Activated CD8-positive, alpha-beta memory T cell treated with anti-CD3 and anti-CD28 coated beads, Interleukin-2, amount 50 U/mL, for 24 hours (primary cell): ENCODE measurements at regions not wholly inside any gene's neighbourhood (a gene's known extent, or its start where the extent isn't known, plus 50 kb on each side); places are given as distances from the start of the nearest gene placed in this dataset.

ENCODE experiments used
- DNase-seq: peaks from one replicate; pipeline ENCODE4 v3.0.0-alpha.2; 2020; ENCODE audit errors: extremely low read depth

DNA sequence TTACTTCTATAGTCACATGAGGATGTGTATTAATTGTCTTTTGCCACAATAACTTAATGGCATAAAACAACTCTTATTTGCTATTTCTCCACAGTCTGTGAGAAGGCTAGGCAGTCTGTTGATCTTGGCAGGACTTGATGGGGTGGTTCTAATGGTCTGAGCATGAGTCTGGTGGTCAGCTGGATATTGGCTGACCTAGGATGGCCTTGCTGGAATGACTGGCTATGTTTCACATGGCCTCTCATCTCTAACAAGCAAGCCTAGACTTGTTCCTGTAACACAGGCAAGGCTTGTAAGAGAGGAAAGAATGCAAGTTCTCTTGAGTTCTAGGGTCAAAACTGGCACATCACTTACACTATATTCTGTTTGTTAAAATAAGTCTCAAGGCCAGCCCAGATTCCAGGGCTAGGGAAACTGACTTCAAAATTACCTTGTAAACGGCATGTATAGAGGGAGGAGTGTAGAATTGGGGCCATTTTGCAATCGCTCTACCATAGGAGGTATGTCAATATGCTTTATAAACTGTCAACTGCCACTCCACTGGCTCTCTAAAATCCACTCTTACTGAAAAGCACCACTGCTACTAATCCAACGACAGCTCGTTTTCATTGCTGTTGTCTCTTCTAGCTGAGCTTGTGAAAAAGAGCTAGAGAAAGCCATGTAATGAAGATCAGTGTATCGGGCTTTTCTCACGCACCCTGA lies 325.0 kb upstream of the PKDCC start:
- DNase-seq: no peak

DNA sequence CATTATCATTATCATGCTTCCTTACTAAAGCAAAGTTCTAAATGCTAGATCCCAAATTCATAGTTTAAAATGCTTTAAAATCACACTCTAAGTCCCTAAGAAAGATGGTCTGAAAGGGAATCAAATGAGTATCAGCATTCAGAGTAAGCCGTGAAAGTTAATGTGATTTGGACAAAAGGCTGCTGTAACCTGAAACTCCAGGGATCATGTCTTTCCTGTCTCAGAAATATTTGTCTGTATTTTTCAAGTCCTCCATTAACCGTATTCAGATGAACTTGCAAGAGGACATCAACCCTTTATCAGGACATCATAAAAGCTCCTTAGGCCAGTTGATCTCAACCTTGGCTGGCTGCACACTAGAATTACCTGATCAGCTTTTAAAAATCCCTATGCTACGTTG lies 324.3 kb upstream of the PKDCC start:
- DNase-seq: no peak

DNA sequence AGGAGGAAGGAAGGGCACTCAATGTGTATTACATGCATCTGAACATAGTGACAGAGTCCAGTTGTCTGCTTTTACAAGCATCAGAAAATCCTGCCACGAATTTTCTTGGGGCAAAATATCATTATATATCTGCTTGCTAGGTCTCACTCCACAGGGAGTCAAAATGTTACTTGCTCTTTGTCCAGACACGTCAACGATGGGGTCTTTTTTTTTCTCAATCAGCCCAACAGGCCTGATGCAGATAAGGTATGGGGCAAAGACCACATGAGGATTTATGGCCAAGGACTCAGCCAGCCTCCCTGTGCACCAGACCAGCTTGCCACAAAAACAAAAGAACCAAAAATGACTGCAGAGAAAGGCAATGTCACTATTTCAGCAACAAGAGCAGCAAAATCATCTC lies 323.4 kb upstream of the PKDCC start:
- no peak for DNase-seq

DNA sequence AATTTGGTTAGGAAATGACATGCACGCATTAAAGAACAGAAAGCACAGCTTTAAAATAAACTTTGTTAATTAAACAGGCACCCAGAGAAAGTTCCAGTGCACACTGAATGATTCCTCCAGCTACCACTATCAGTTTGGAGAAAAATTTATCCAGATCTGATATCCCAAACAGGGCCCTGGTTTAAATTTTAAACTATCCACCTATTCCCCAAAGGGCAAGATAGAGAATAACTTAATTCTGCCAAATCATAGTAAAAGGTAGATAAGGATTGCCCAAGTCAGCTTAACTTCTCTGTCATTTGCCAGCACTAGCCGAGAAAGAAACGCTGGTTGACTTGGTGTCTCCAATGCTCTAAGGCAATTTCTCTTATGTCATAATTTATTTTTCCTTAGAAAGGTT lies 321.9 kb upstream of the PKDCC start:
- no peak for DNase-seq

DNA sequence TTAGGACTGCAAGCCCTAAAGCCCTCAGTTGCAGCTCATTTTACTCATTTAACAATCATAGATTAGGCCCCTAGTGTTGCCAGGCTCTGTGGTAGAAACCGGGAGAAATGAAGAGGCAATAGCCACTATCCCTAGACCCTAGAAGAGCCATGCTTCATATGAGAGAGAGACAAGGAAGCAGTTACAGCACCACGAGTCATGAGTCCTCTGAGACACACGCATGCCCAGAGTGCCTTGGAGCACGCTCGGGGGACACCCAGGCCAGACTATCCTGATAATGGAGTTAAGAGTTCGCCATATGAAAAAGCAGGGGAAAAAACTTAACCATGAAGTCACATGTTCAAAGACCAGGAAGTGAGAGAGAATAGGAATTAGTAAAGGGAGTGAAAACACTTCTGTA lies 321.5 kb upstream of the PKDCC start:
- DNase-seq: no peak

DNA sequence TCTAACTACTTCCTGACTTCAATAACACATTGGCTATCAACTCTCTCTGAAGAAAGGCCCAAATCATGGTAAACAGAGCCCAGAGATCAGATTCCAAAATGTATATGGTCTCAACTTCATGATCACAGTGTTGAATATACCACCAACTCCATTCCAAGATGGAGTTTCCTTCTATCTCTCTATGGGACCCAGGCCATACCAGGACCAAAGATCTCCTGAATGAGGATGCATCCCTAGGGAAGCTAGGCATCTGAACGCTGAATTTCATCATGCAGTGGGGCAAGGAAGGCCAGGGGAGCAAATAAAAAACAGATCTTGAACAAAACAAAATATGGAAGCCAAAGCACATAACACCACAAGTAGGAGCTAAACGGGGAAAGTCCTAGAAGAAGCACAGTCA lies 320.7 kb upstream of the PKDCC start:
- DNase-seq: no peak

DNA sequence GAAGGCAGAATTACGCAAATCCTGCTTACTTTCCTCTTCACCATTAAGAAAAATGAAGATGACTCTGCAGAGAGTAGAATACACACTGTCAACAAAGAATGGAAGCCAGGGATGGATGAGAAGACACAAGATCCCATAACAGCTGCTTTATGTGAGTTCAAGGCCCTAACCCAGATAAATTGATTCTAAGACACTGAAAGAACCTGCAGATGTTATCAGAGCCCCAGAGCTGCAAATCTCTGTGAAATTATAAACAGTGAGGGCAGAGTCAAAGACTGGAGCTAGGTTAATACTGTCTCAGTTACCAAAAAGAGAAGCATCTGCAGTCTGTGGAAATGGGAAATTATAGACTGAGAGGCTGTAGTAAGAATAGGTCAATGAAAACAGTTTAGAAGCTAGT lies 320.1 kb upstream of the PKDCC start:
- no peak for DNase-seq

DNA sequence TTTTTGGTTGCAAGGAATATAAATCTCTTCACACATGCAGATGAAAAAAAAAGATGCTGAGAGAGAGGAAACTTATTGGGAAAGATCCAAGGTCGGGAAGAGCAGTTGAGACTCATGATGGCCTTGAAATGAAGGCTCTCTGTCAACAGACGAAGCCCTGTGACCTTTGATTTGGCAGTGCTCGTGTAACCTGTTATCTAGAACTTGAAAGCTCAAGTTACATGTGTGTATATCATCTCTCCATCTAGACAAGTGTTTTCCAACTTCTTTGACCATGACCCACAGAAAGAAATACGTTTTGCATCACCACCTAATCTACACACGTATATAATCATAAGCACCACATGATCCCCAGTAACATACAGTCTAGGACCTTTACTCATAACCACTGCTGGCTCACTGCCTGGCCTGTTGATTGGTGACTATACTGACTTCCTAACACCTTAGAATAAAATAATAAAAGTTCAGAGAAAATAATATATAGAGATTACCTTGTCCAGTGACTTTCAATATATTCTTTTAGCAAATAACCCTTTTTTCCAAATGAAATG lies 319.0 kb upstream of the PKDCC start:
- no peak for DNase-seq

DNA sequence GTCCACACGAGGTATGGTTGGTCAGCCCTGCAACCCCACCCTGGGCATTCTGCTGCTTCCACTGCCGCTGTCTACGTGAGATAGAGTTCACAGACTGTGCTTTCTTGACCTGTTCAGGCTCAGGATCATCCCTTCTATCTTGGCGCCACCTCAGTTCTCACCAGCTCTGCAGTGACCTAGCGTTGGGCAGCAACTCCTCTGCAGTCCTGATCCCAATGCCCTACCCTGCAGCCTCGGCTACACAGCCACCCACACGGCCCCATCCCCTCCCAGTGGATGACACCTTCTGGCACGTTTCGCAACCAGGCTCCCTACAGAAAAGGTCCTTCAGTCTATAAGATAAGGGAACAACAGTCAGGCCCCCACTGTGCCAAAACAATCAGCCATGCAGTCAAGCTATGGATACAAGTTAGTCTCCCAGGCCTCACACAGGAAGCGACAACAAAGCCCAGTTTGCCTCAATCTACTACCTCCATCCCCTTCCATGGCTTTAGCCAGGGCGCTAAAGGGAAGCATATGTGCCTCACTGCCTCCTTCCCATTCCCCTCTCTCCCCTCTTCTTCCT lies 317.9 kb upstream of the PKDCC start:
- no peak for DNase-seq

DNA sequence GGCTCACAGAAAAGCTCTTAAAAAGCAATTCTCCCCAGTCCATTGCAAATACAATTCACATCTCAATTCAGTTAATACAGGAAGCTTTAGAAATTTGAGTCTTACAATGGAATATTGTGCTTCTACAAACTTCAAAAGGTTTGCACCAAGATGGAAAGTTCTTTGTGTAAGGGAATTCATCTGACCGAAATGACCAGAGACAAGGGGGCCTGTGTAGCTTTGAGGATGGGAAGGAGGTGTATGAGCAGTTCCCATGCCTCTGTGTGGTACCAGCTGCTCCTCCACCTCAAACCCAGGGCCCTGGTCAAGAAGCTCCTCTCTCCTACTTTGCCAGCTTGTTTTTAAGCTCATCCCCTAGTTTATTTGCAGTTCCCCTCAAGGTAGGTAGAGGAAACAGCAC lies 312.8 kb upstream of the PKDCC start:
- no peak for DNase-seq

DNA sequence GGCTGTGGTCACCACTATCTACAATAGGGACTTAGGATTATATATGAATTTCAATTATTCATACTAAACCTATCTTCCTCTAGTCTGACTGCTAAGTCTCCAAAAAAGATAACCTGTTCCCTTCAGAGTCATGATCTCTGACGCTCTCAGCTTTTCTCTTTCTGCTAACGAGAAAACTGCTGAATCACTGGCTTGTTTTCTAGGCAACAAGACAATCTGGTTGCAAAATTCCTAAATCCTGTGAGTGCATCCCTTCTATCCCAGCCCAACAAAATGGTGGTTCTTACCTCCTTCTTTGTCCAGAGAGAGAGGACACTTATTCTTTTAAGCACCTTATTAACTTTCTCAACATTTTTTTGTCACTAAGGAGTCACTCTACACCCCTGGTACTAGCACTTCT lies 312.3 kb upstream of the PKDCC start:
- DNase-seq: no peak

DNA sequence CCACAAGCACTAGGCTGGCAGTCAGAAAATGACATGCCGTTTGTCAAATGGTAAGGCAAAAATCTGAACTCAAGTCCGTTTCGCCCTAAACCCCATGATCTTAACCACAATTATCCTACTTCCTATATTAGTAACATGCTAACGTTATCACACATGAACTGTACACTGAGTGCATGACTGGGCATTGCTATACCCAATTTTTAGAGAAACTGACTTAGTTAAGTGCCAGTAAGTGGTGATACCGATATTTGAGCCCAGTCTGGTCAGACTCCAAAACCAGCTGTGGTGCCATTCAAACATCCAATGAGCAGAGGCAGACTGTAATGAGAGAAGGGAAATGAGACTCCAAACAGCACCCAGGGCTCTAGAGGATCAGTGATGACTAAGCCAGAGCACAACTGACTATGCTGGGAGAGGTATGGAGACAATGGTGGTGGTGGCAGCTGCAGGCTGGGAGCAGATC lies 311.7 kb upstream of the PKDCC start:
- DNase-seq: no peak

DNA sequence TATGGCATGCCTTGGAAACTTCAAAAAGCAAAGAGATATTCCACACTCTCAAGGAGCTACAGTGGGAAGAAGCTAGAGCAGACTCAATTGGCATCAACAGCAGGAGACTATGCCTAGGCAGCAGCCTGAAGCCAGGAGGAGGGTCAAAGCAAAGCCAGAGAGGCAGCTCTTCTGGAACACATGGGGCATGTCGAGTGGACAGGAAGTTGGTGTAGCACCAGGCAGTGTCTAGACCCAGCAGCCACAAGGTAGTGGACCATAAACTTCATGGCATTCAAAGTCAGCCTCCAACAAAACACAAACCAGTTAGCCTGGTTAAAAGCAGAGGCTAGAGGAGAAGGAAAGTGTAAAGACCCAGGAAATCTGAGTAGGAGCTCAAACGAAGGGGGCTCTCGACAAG lies 311.2 kb upstream of the PKDCC start:
- no peak for DNase-seq

DNA sequence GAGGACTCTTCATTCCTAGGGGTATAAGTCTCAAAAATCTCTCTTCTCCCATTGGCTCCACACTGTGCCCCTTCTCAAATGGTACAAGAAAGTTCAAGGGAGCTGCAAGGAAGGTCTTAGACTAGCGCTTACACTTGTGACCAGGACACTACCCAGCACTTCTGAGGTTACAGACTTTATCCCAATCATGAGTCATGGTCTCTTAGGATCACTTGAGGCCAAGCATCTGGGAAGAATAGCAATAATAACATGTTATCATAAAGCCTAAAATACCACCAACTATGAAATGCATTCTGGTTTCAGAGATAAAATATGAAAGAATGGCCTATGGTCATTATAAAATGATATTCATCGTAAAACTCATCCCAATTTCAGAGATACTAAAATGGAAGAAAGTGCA lies 309.9 kb upstream of the PKDCC start:
- DNase-seq: no peak

DNA sequence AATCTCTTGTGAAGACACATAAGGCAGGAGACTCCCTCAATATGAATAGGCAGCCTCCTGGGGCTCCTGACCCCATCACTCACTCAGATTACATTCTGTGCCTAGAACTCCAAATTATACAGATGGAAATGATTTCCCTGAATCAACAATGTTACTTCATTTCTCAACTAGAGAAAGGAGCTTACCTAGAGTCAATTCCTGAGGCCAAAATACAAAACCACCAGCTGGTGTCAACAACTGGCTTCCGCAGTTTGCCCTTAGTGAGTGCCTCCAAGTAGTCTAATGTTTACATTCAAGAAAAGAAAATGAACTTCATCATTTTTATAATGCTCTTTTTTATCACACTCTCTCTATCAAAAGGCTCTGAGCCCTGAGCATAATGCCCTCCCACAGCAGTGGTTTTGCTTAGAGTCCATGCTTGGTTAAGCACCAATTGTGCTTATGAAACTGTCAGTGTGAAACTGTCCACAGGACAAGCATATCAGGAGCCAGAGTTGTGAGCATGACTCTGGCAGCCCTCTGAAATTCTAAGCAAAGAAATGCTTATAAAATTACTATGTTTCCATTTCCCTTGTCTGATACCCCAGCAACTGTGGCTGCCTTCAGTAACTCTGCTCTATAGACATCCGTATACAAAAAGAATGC lies 305.7 kb upstream of the PKDCC start:
- no peak for DNase-seq

DNA sequence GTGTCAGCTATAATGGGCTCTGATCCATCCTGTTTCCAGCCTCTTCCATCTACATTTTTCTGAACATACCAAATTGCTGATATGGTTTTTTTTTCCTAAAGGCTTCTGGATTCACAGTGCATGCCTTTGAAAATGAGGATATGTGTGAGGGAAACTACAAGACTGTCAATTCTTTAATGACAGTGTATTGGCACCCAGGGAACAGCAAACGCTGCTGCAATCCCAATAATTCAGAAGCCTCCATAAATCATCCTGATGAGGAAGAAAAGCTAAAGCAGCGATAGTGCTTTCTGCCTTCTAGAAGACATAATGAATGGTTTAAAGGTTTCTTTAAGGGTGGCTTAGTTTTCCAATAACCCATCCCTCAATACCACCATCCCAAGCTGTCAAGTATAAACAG lies 304.5 kb upstream of the PKDCC start:
- DNase-seq: no peak

DNA sequence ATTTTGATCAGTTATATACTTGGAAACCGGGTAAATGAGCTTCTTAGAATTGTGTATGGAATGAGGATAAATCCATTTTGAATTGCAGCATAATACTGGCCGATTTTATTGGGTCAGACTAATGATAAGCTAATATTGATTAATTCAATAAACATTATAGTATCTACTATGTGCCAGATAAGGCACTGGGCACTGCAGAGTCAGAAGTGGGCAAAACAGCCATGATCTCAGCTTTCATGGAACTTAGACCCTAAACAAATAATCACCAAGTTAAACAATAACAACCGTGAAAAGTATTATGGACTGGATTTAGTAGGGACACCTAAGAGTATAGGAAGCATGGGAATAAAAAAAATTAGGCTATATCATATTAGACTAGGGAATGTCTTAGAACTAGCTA lies 297.0 kb upstream of the PKDCC start:
- DNase-seq: no peak

DNA sequence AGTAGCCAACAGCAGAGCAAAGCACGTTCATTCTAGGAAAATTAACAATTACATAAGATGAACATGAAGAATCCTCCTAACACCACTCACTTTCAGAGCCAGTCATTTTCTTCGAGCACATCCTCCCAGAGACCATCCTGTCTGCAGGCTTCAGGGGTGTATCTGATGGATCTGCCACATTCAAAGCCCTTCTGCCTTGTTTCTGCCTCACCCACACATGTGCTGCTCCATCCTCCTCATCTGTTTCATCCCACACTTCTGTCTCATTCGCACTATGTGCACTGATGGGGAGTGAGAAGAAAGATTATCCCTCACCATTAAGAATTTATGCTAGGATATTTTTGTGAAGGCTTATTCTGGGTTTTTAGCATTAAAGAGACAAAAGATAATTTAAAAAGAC lies 287.9 kb upstream of the PKDCC start:
- DNase-seq: no peak

DNA sequence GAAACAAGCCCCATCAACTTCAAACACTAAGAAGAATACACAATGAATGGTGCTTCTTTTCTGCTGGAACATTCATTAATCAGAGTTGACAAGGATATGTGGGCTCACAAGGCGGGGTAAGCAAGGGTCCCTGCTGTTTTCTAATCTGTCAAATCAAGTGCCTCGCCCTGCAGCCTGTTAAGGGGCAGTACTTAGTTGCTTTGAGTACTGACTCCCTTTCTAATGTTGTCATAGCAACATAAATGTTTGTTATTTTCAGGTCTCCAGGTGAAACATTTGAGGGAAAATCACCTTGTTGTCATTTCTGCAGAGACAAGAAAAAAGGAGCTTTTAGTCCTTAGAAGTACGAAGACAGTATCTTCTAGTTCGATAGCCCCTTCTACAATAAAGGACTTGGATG lies 284.7 kb upstream of the PKDCC start:
- DNase-seq: no peak

DNA sequence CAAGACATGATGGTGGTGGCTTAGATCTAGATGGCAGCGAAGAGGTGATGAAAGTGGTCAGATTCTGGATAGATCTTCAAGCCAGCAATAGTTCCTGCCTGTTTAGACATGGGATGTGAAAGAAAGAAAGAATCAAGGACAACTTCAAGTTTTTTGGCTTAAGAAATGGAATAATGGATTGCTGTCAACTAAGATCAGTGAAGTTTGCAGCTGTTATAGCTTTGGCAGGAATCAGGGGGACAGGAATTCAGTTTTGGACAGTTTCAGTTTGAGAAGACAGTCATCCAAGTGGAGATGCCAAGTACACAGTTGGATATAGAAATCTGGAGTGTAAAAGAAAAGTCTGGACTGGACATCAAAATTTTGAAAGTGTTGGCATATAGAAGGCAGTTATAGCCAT lies 283.7 kb upstream of the PKDCC start:
- DNase-seq: no peak

DNA sequence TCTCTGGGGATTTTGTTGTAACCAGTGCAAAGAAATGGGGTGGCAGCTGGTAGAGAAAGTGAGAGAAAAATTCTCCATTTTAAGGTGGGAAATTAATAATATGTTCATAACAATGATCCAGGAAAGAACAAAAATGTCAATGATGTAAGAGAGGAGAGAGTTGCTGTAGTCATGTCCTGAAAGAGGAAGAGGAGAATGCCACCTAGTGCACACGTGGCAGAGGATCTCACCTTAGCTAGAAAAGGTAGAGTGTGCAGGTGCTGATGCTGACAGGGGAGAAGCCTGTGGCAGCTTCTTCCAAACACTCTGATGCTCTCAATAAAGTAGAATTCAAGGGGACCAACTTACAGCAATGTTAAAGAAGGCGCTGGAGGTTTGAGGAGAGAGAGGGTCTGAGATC lies 282.9 kb upstream of the PKDCC start:
- DNase-seq: no peak

DNA sequence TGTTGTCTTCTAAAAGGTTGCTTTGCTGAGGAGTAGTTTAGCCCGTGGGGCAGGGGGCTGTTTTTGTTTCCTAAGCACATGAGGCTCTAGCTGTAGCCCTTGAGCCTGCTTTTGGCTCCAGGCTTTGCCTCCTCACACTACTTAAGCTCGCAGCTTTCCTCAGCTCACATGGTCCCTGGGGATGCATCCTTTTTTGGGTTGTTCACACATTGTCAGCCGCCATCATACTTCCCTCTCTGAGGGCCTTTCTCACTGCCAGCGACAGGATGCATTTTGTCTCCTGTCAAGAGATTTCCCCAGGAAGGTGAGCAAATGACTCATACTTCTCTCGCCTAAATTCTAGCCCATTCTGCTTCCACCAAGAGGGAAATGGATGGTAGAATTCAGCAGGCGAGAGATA lies 279.5 kb upstream of the PKDCC start:
- no peak for DNase-seq

DNA sequence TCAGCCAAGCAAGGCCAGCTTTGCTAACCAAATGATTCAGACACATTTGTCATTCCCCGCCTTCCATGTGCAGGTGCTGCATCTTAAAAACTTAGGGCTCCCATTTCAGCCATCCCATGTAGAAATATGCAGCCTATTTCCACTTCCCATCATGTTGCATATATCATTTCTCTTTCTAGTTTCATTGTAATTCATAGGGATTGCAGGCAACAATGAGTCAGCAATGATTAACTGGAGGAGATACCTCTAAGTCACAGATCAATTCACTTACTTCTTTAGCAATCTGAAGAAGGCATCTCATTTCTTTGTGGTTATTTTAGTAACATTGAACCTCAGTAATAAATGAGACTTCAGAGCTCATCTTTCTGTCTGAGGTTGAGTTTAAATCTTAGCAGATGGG lies 276.1 kb upstream of the PKDCC start:
- no peak for DNase-seq
